ENCODE measurements at regions not wholly inside any gene's neighbourhood (a gene's known extent, or its start where the extent isn't known, plus 50 kb on each side); places are given as distances from the start of the nearest gene placed in this dataset.
"Not testable (repeated sequence)": the region's sequence is repeated elsewhere in the genome, so short reads cannot be mapped to it uniquely, and the experiment has no call there.

GRCh38 chr9:118677936-118678653 lies 691.1 kb downstream of the BRINP1 start:
- not testable (repeated sequence) for DNase-seq

GRCh38 chr9:118686959-118687358 lies 682.3 kb downstream of the BRINP1 start:
- no peak for DNase-seq

- DNase-seq = no peak
Observed at GRCh38 chr9:118689280-118689679, 680.0 kb downstream of the BRINP1 start.

- no peak for DNase-seq
Observed at GRCh38 chr9:118692613-118693012, 676.6 kb downstream of the BRINP1 start.

GRCh38 chr9:118693645-118694044 lies 675.6 kb downstream of the BRINP1 start:
- DNase-seq = no peak

GRCh38 chr9:118695249-118695648 lies 674.0 kb downstream of the BRINP1 start:
- not testable (repeated sequence) for DNase-seq

- DNase-seq = no peak
Observed at GRCh38 chr9:118701985-118702384, 667.2 kb downstream of the BRINP1 start.

- DNase-seq = no peak
Observed at GRCh38 chr9:118711843-118712242, 657.4 kb downstream of the BRINP1 start.

- no peak for DNase-seq
Observed at GRCh38 chr9:118721276-118721675, 648.0 kb downstream of the BRINP1 start.

GRCh38 chr9:118721923-118722322 lies 647.3 kb downstream of the BRINP1 start:
- DNase-seq = no peak

GRCh38 chr9:118729981-118730380 lies 639.3 kb downstream of the BRINP1 start:
- no peak for DNase-seq

GRCh38 chr9:118732998-118733397 lies 636.2 kb downstream of the BRINP1 start:
- DNase-seq = no peak

GRCh38 chr9:118734696-118735095 lies 634.5 kb downstream of the BRINP1 start:
- DNase-seq = no peak

- no peak for DNase-seq
Observed at GRCh38 chr9:118736406-118736805, 632.8 kb downstream of the BRINP1 start.

GRCh38 chr9:118751077-118751847 lies 618.0 kb downstream of the BRINP1 start:
- no peak for DNase-seq

GRCh38 chr9:118751848-118752223 lies 617.4 kb downstream of the BRINP1 start:
- DNase-seq = no peak

- DNase-seq = no peak
Observed at GRCh38 chr9:118761016-118761790, 608.0 kb downstream of the BRINP1 start.

GRCh38 chr9:118767571-118767970 lies 601.7 kb downstream of the BRINP1 start:
- no peak for DNase-seq

- DNase-seq = no peak
Observed at GRCh38 chr9:118782790-118783463, 586.3 kb downstream of the BRINP1 start.

GRCh38 chr9:118784033-118784432 lies 585.2 kb downstream of the BRINP1 start:
- no peak for DNase-seq

- DNase-seq = no peak
Observed at GRCh38 chr9:118785456-118785855, 583.8 kb downstream of the BRINP1 start.

- no peak for DNase-seq
Observed at GRCh38 chr9:118786877-118787276, 582.4 kb downstream of the BRINP1 start.

GRCh38 chr9:118809160-118809625 lies 560.0 kb downstream of the BRINP1 start:
- DNase-seq = no peak
